Esophagus muscularis mucosa (tissue), 4 donors: ENCODE measurements at regions not wholly inside any gene's neighbourhood (a gene's known extent, or its start where the extent isn't known, plus 50 kb on each side); places are given as distances from the start of the nearest gene placed in this dataset.

Source experiments
- DNase-seq: peaks from one replicate; pipeline ENCODE4 v3.0.0-alpha.2; 2017; ENCODE audit errors: extremely low spot score
- H3K27ac ChIP-seq, 4 donors: fragments of 200-600 bp; sonication (generic); replicated peaks in 1 of 4; 1 replicate in 3 of 4; 2 replicates in 1 of 4; pipeline ENCODE4 v1.5.1; 2016 to 2019; ENCODE audit warnings: mild to moderate bottlenecking in 1 of 4
- H3K27me3 ChIP-seq, 4 donors: fragments of 200-600 bp; sonication (generic); one replicate each; pipeline versions ENCODE4 v1.5.1 to v1.6.0; 2016 to 2019
- H3K36me3 ChIP-seq, 4 donors: fragments of 200-600 bp; sonication (generic); one replicate each; pipeline ENCODE4 v1.5.1; 2016 to 2019
- H3K4me1 ChIP-seq, 4 donors: fragments of 200-600 bp; sonication (generic); one replicate each; pipeline ENCODE4 v1.5.1; 2016 to 2019
- H3K4me3 ChIP-seq, 4 donors: fragments of 200-600 bp; sonication (generic); 1 replicate in 2 of 4; 2 replicates in 2 of 4; pipeline ENCODE4 v1.5.1; 2016 to 2019; ENCODE audit warnings: mild to moderate bottlenecking in 4 of 4, moderate library complexity in 1 of 4
- H3K9me3 ChIP-seq, 4 donors: fragments of 200-600 bp; sonication (generic); 1 replicate in 3 of 4; 2 replicates in 1 of 4; pipeline ENCODE4 v1.5.1; 2016 to 2019
- EP300 ChIP-seq: sonication (generic); formaldehyde crosslinking; IDR thresholded peaks from one replicate; pipeline ENCODE4 v1.6.1; 2017; ENCODE audit warnings: antibody characterized with exemption
- POLR2A ChIP-seq: fragments of 450-650 bp; IDR thresholded peaks from one replicate; pipeline ENCODE4 v1.6.1; 2017; ENCODE audit warnings: antibody characterized with exemption, moderate library complexity, mild to moderate bottlenecking, low read depth
- POLR2AphosphoS5 ChIP-seq, 2 donors: sonication (generic); formaldehyde crosslinking; IDR thresholded peaks; one replicate each; pipeline ENCODE4 v1.6.1; 2017; ENCODE audit warnings: antibody characterized with exemption in 2 of 2
- WGBS: methylation state at CpG from one replicate; pipeline ENCODE4 v1.1.5; 2018; 5-methylcytosine and 5-hydroxymethylcytosine counted together
- intact Hi-C: fragments of 100-400 bp; cut with DNase I; formaldehyde crosslinking; loops from one replicate; pipeline ENCODE4 v1.15.1; 2023
- TF ChIP-seq, protein P1 (sequence below), 3 experiments: fragments of 200-600 bp in 2 of 3; fragments of 450-650 bp in 1 of 3; sonication (generic) in 2 of 3; IDR thresholded peaks; one replicate each; pipeline ENCODE4 v1.5.1; 2017 to 2019; ENCODE audit warnings: antibody characterized with exemption in 3 of 3, mild to moderate bottlenecking in 2 of 3, moderate library complexity in 1 of 3

DNA sequence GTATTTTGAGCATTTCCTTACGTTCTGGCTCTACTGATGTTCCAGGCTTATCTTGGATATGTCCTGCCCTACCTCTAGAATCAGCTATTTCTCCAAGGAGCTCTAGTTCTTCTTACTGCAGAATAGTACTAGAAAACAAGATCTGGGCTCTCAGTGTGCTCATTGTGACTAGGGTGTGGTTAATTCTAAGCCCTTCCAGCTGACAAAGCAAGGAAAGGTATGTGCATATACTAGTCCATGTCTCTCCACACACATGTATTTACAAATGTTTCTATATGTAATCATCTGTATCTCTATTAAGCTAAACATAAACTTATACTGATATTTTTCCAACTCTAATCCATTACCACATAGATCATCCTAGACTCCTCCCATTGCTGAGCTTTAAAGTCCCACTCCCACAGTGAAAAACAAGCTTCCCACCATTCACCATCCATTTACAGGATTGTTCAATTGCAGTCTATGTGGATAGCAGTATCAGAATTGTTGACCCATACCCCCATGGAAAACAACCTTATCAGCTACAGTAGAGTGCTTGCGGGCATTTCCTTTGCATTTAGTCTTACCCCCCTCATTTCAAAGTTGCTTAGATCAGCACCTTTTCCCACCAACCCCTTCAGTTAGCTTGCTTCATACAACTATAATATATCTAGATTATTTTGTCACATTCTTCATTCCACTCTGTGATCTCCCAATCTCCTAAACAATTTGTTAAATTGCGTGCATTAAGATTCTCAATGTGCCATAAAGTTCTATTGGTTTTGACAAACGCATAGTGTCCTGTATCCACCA is 194.5 kb downstream of the SOX9 start:
- intact Hi-C loops: no loop called here
- DNase-seq: no peak
- Histone ChIP-seq H3K36me3 (no peaks in the 10 kb centered on the region), H3K4me3 (no peak overlapping the region), H3K27ac (no peak overlapping the region), H3K9me3 (no peaks in the 10 kb centered on the region), H3K4me1 (no peaks in the 10 kb centered on the region), H3K27me3 (peaks cover 0 to 10% (median 0%) of the 10 kb centered on the region in 4 donors)
- TF ChIP-seq, protein P1, sequence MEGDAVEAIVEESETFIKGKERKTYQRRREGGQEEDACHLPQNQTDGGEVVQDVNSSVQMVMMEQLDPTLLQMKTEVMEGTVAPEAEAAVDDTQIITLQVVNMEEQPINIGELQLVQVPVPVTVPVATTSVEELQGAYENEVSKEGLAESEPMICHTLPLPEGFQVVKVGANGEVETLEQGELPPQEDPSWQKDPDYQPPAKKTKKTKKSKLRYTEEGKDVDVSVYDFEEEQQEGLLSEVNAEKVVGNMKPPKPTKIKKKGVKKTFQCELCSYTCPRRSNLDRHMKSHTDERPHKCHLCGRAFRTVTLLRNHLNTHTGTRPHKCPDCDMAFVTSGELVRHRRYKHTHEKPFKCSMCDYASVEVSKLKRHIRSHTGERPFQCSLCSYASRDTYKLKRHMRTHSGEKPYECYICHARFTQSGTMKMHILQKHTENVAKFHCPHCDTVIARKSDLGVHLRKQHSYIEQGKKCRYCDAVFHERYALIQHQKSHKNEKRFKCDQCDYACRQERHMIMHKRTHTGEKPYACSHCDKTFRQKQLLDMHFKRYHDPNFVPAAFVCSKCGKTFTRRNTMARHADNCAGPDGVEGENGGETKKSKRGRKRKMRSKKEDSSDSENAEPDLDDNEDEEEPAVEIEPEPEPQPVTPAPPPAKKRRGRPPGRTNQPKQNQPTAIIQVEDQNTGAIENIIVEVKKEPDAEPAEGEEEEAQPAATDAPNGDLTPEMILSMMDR (IDR thresholded peaks at IDR 0.05): no peak
- no peak for TF ChIP-seq EP300
- TF ChIP-seq POLR2A: no peak
- no peak for TF ChIP-seq POLR2AphosphoS5 (IDR thresholded peaks at IDR 0.05)
- WGBS: 83% methylated on average over 4 of the region's 4 CpGs

- no peak overlapping the region for H3K4me3 ChIP-seq
- H3K27ac ChIP-seq: no peak overlapping the region
- no peaks in the 10 kb centered on the region for H3K36me3 ChIP-seq
- H3K9me3 ChIP-seq: no peaks in the 10 kb centered on the region
- 67% methylated on average over 5 of the region's 5 CpGs for WGBS
- H3K27me3 ChIP-seq: peaks cover 0 to 19% (median 0%) of the 10 kb centered on the region in 4 donors
- no peaks in the 10 kb centered on the region for H3K4me1 ChIP-seq
- DNase-seq: no peak
- TF ChIP-seq EP300: no peak
- TF ChIP-seq POLR2A: no peak
- TF ChIP-seq, protein P1 (IDR thresholded peaks at IDR 0.05): no peak
- no peak for TF ChIP-seq POLR2AphosphoS5 (IDR thresholded peaks at IDR 0.05)
- intact Hi-C loops: no loop called here
Measured at GRCh38 chr17:72318131-72318530, 197.3 kb downstream of the SOX9 start.

- WGBS: 77% methylated on average over 4 of the region's 4 CpGs
Measured at GRCh38 chr17:72321896-72322295, 201.1 kb downstream of the SOX9 start.

DNA sequence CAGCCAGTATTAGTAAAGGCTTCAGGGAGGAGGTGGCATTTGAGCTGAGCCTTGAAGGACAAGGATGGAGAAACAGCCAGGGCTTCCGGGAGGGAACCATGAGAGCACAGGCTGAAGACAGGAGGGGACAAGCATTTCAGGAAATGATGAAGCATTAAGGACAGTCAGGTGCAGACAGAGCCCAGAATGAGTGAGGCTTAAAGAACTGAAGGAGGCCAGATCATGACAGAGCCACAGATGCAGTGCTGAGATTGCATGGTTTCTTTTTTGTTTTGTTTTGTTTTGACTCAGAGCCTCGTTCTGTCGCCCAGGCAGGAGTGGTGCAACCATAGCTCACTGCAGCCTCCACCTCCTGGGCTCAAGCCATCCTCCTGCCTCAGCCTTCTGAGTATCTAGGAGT is 211.5 kb downstream of the SOX9 start:
- intact Hi-C loops: no loop called here
- TF ChIP-seq, protein P1 (IDR thresholded peaks at IDR 0.05): no peak
- TF ChIP-seq POLR2AphosphoS5 (IDR thresholded peaks at IDR 0.05) (no peak), POLR2A (no peak), EP300 (no peak)
- DNase-seq: no peak
- WGBS: 80% methylated on average over 3 of the region's 3 CpGs
- Histone ChIP-seq H3K9me3 (no peaks in the 10 kb centered on the region), H3K36me3 (no peaks in the 10 kb centered on the region), H3K27ac (no peak overlapping the region), H3K4me1 (no peaks in the 10 kb centered on the region), H3K27me3 (peaks cover 0 to 20% (median 0%) of the 10 kb centered on the region in 4 donors), H3K4me3 (no peak overlapping the region)

More at GRCh38 chr17:72321896-72322295, 201.1 kb downstream of the SOX9 start:
- no peak for DNase-seq
- H3K4me3 ChIP-seq: no peak overlapping the region
- H3K27ac ChIP-seq: no peak overlapping the region
- H3K4me1 ChIP-seq: no peaks in the 10 kb centered on the region
- H3K36me3 ChIP-seq: no peaks in the 10 kb centered on the region
- TF ChIP-seq POLR2AphosphoS5 (IDR thresholded peaks at IDR 0.05) (no peak), POLR2A (no peak), EP300 (no peak)
- TF ChIP-seq, protein P1 (IDR thresholded peaks at IDR 0.05): no peak
- no peaks in the 10 kb centered on the region for H3K9me3 ChIP-seq
- peaks cover 0 to 19% (median 0%) of the 10 kb centered on the region in 4 donors for H3K27me3 ChIP-seq
- intact Hi-C loops: no loop called here
